ENCODE measurements at regions not wholly inside any gene's neighbourhood (a gene's known extent, or its start where the extent isn't known, plus 50 kb on each side); places are given as distances from the start of the nearest gene placed in this dataset.
A peak's percentile ranks its signal among the peaks of the same experiment; 100 is the strongest.
"Not testable (repeated sequence)": the region's sequence is repeated elsewhere in the genome, so short reads cannot be mapped to it uniquely, and the experiment has no call there.

- peak; percentile 44 for DNase-seq (ENCODE audit: extremely low read depth, low read depth)
- peak overlapping the region; percentile 57 for H3K4me3 ChIP-seq (replicated peaks; ENCODE audit: low read depth, low read length)
These were observed 93.0 kb downstream of the CRLF3 start for GRCh38 chr17:30731210-30732132.

DNA sequence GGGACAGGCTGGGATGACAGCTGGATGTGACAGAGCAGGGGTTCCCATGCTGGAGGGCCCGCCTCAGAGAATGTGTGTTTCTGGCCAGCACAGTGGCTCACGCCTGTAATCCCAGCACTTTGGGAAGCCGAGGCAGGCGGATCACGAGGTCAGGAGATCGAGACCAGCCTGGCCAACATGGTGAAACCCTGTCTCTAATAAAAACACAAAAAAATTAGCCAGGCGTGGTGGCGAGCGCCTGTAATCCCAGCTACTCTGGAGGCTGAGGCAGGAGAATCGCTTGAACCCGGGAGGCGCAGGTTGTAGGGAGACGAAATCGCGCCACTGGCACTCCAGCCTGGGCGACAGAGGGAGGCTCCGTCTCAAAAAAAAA is 93.7 kb downstream of the CRLF3 start:
- peak overlapping the region; percentile 27 for H3K4me3 ChIP-seq (replicated peaks; ENCODE audit: low read depth, low read length)

GRCh38 chr17:30730171-30730836 is 94.2 kb downstream of the CRLF3 start:
- not testable (repeated sequence) for DNase-seq (ENCODE audit: extremely low read depth, low read depth); H3K4me3 ChIP-seq (replicated peaks; ENCODE audit: low read depth, low read length)

More for the DNA sequence above, 93.7 kb downstream of the CRLF3 start:
- not testable (repeated sequence) for DNase-seq (ENCODE audit: extremely low read depth, low read depth)

DNA sequence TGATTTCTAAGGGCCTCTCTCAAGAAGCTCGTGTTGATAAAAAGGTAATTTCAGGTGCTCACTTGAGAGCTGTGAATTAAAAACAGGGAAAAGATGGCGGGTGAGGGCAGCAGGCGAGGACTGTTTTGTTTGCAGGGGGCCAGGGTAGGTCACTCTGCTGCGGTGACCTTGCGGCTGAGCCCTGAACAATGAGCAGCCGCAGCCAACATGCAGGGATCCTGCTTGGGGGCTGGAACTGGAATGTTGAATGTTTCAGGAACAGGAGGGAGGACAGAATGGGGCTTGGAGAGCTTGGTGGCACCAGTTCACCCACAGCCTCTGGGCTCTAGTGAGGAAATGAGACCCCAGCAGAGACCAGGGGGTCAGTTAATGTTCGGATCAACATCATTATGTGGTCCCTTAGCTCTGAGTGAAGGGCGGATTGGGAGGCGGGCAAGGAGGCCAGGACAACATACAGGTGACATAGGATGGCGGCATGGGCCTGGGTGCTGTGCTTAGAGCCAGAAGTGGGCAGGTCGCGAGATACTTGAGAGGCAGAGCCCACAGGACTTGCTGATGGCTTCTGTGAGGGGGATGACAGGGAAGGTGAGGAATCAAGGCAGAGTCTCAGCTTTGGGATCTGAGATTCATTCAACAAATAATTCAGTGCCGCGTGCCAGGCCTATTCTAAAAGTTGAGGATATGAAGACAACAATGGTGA is 94.9 kb downstream of the CRLF3 start:
- not testable (repeated sequence) for H3K4me3 ChIP-seq (replicated peaks; ENCODE audit: low read depth, low read length); DNase-seq (ENCODE audit: extremely low read depth, low read depth)

DNA sequence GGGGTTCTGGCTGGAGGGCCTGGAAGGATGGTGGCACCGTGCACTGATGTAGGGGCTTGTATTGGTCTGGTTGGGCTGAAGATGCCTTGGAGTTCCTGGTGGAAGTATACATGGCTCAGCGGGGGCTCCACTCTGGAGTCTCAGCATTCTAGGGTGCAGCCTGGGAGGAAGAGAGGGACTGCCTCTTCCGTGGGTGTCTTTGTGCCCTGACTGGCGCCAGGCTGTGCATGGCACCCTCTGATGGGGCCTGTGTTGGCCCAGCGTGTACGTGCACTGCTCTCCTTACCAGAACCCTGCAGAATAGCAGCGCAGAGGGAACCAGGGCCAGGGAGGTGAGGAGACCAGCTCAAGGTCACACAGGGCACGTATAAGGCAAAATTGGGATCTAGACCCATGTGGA is 97.0 kb downstream of the CRLF3 start:
- not testable (repeated sequence) for H3K4me3 ChIP-seq (replicated peaks; ENCODE audit: low read depth, low read length); DNase-seq (ENCODE audit: extremely low read depth, low read depth)

- not testable (repeated sequence) for DNase-seq (ENCODE audit: extremely low read depth, low read depth); H3K4me3 ChIP-seq (replicated peaks; ENCODE audit: low read depth, low read length)
These were observed 97.8 kb downstream of the CRLF3 start for GRCh38 chr17:30726734-30727133.

DNA sequence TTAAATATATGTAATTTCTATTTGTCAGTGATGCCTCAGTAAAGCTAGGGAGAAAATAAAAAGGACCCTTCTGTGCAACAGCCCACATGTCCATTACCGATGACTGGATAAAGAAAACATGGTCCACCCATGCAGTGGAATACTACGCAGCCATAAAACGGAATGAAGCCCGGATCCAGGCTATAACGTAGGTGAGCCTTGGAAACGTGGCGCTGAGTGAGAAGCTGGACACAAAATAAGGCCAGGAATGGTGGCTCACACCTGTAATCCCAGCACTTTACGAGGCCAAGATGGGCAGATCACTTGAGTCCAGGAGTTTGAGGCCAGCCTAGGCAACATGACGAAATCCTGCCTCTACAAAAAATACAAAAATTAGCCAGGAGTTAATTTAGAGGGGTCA is 98.2 kb downstream of the CRLF3 start:
- DNase-seq (ENCODE audit: extremely low read depth, low read depth); H3K4me3 ChIP-seq (replicated peaks; ENCODE audit: low read depth, low read length): not testable (repeated sequence)

- not testable (repeated sequence) for H3K4me3 ChIP-seq (replicated peaks; ENCODE audit: low read depth, low read length); DNase-seq (ENCODE audit: extremely low read depth, low read depth)
These were observed 100.3 kb downstream of the CRLF3 start for GRCh38 chr17:30724034-30724650.

DNA sequence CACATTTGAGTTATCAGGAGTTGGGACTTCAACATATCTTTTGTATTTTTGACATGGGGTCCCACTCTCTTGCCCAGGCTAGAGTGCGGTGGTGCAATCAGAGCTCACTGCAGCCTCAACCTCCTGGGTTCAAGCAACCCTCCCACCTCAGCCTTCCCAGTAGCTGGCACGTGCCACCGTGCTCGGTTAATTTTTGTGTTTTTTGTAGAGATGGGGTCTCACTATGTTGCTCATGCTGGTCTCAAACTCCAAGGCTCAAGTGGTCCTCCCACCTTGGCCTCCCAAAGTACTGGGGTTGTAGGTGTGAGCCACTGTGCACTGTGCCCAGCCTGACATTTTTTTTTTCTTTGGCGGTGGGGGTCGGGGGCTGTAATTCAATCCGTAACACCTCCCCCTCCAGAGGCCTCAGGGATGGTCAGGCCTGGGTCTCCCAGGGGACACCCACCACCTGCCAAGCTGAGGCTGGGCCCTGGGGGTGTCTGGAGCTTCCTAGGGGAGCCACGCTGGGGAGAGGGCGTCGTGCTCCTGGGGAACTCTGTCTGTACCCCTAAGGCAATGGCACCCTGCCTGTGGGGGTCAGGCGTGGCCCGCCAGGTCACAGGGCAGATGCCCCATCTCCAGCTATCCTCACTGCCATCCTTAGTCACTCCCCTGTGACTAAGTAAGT is 102.2 kb downstream of the CRLF3 start:
- H3K4me3 ChIP-seq (replicated peaks; ENCODE audit: low read depth, low read length); DNase-seq (ENCODE audit: extremely low read depth, low read depth): not testable (repeated sequence)

- not testable (repeated sequence) for H3K4me3 ChIP-seq (replicated peaks; ENCODE audit: low read depth, low read length); DNase-seq (ENCODE audit: extremely low read depth, low read depth)
These were observed 103.5 kb downstream of the CRLF3 start for GRCh38 chr17:30720971-30721370.

- H3K4me3 ChIP-seq (replicated peaks; ENCODE audit: low read depth, low read length): no peak overlapping the region
- no peak for DNase-seq (ENCODE audit: extremely low read depth, low read depth)
- TF ChIP-seq, protein P1, sequence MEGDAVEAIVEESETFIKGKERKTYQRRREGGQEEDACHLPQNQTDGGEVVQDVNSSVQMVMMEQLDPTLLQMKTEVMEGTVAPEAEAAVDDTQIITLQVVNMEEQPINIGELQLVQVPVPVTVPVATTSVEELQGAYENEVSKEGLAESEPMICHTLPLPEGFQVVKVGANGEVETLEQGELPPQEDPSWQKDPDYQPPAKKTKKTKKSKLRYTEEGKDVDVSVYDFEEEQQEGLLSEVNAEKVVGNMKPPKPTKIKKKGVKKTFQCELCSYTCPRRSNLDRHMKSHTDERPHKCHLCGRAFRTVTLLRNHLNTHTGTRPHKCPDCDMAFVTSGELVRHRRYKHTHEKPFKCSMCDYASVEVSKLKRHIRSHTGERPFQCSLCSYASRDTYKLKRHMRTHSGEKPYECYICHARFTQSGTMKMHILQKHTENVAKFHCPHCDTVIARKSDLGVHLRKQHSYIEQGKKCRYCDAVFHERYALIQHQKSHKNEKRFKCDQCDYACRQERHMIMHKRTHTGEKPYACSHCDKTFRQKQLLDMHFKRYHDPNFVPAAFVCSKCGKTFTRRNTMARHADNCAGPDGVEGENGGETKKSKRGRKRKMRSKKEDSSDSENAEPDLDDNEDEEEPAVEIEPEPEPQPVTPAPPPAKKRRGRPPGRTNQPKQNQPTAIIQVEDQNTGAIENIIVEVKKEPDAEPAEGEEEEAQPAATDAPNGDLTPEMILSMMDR (IDR thresholded peaks at IDR 0.05; ENCODE audit: low read depth, low read length, missing control alignments): no peak
These were observed 104.5 kb downstream of the CRLF3 start for GRCh38 chr17:30720013-30720471.
